IMR-90 (cell line): ENCODE measurements at regions not wholly inside any gene's neighbourhood (a gene's known extent, or its start where the extent isn't known, plus 50 kb on each side); places are given as distances from the start of the nearest gene placed in this dataset.
A peak's percentile ranks its signal among the peaks of the same experiment; 100 is the strongest.

Experiments
- ATAC-seq: fragments of 200-7000 bp; cut with Tn5 transposase; 2 replicates; pipeline ENCODE4 v1.9.1; 2020; ENCODE audit warnings: low read depth, mild to moderate bottlenecking, moderate library complexity
- BruUV-seq: library from RNA; stranded (reverse); fragments of 400-500 nt; replicated peaks from 2 replicates; lab custom pipeline; 2021; lab: Mats Ljungman, UMichigan
- CTCF ChIA-PET: fragments of 300-600 bp; formaldehyde crosslinking; extraction: SDS; loops from one replicate; lab custom pipeline; 2021; ENCODE audit warnings: antibody characterized with exemption; lab: Yijun Ruan, JAX
- POLR2A ChIA-PET: fragments of 300-600 bp; sonication (Branson Sonifier 250); formaldehyde crosslinking; loops from one replicate; lab custom pipeline; 2022; ENCODE audit warnings: antibody characterized with exemption; ENCODE audit not compliant: unreplicated experiment; lab: Charles Lee
- DNase-seq: peaks from one replicate; pipeline ENCODE4 v3.0.0; 2013
- H2AFZ ChIP-seq: replicated peaks from 2 replicates; pipeline ENCODE3; 2013; ENCODE audit warnings: low read length, mild to moderate bottlenecking; ENCODE audit not compliant: poor library complexity
- H2AK5ac ChIP-seq: 2 replicates; pipeline ENCODE4 v1.6.1; 2013; ENCODE audit warnings: low read depth, low read length, inconsistent platforms
- H2AK9ac ChIP-seq: replicated peaks from 2 replicates; pipeline ENCODE3; 2013; ENCODE audit warnings: mild to moderate bottlenecking, low read depth, low read length, moderate library complexity; ENCODE audit not compliant: poor library complexity
- H2BK120ac ChIP-seq: 2 replicates; pipeline ENCODE4 v1.6.1; 2013; ENCODE audit warnings: low read depth, low read length, inconsistent platforms
- H2BK15ac ChIP-seq: 3 replicates; pipeline ENCODE4 v1.6.1; 2013; ENCODE audit warnings: low read depth, low read length, inconsistent platforms
- H2BK20ac ChIP-seq: 2 replicates; pipeline ENCODE4 v1.6.1; 2013; ENCODE audit warnings: low read depth, mild to moderate bottlenecking, inconsistent platforms, low read length, moderate library complexity
- H2BK5ac ChIP-seq: 2 replicates; pipeline ENCODE4 v1.6.1; 2013; ENCODE audit warnings: mild to moderate bottlenecking, low read depth, low read length, inconsistent platforms; ENCODE audit not compliant: poor library complexity, severe bottlenecking
- H3K14ac ChIP-seq: replicated peaks from 2 replicates; pipeline ENCODE4 v1.6.1; 2013; ENCODE audit warnings: low read depth, low read length, inconsistent platforms
- H3K18ac ChIP-seq: 2 replicates; pipeline ENCODE4 v1.6.1; 2013; ENCODE audit warnings: low read depth, low read length, control low read depth
- H3K23ac ChIP-seq: 2 replicates; pipeline ENCODE4 v1.6.1; 2013; ENCODE audit warnings: low read depth, low read length, inconsistent platforms
- H3K27ac ChIP-seq: 2 replicates; pipeline ENCODE4 v1.5.1; 2013; ENCODE audit warnings: mild to moderate bottlenecking, control low read depth, low read length; ENCODE audit not compliant: insufficient read depth
- H3K27me3 ChIP-seq: 2 replicates; pipeline ENCODE4 v1.6.1; 2013; ENCODE audit warnings: low read length; ENCODE audit not compliant: control insufficient read depth, insufficient read depth
- H3K36me3 ChIP-seq: 2 replicates; pipeline ENCODE4 v1.6.1; 2013; ENCODE audit warnings: low read length, mixed read lengths; ENCODE audit not compliant: control insufficient read depth, insufficient read depth
- H3K4ac ChIP-seq: 2 replicates; pipeline ENCODE4 v1.6.1; 2013; ENCODE audit warnings: low read depth, low read length, inconsistent platforms
- H3K4me1 ChIP-seq: 2 replicates; pipeline ENCODE4 v1.6.1; 2013; ENCODE audit warnings: low read length, mixed read lengths; ENCODE audit not compliant: control insufficient read depth, insufficient read depth
- H3K4me2 ChIP-seq: 2 replicates; pipeline ENCODE4 v1.6.1; 2013; ENCODE audit warnings: low read depth, mild to moderate bottlenecking, control low read depth, low read length, moderate library complexity
- H3K4me3 ChIP-seq: 2 replicates; pipeline ENCODE4 v1.5.1; 2013; ENCODE audit warnings: low read depth, mild to moderate bottlenecking, control low read depth, low read length, moderate library complexity; ENCODE audit not compliant: insufficient read depth
- H3K56ac ChIP-seq: 2 replicates; pipeline ENCODE4 v1.6.1; 2013; ENCODE audit warnings: low read length, inconsistent platforms; ENCODE audit not compliant: insufficient read depth; ENCODE audit errors: extremely low read depth
- H3K79me1 ChIP-seq, 2 experiments: 2 replicates each; pipeline ENCODE4 v1.6.1; 2013; ENCODE audit warnings: low read length in 2 of 2, inconsistent platforms in 1 of 2, low read depth in 1 of 2
- H3K9ac ChIP-seq: 2 replicates; pipeline ENCODE4 v1.6.1; 2013; ENCODE audit warnings: low read depth, low read length, control low read depth
- H3K9me1 ChIP-seq: 2 replicates; pipeline ENCODE4 v1.6.1; 2013; ENCODE audit warnings: low read length, inconsistent platforms; ENCODE audit not compliant: insufficient read depth
- H3K9me3 ChIP-seq: 2 replicates; pipeline ENCODE4 v1.6.1; 2013; ENCODE audit warnings: low read length; ENCODE audit not compliant: control insufficient read depth, insufficient read depth
- H4K20me1 ChIP-seq: 2 replicates; pipeline ENCODE4 v1.6.1; 2013; ENCODE audit warnings: low read length, inconsistent platforms; ENCODE audit not compliant: insufficient read depth
- H4K5ac ChIP-seq: 2 replicates; pipeline ENCODE4 v1.6.1; 2013; ENCODE audit warnings: mild to moderate bottlenecking, low read depth, low read length, control low read depth
- H4K8ac ChIP-seq, 2 experiments: 2 replicates each; pipeline ENCODE4 v1.6.1; 2013; ENCODE audit warnings: low read depth in 2 of 2, low read length in 2 of 2, control low read depth in 1 of 2, inconsistent platforms in 1 of 2
- H4K91ac ChIP-seq: 2 replicates; pipeline ENCODE4 v1.6.1; 2013; ENCODE audit warnings: low read depth, low read length, inconsistent platforms; ENCODE audit not compliant: insufficient read depth
- BHLHE40 ChIP-seq: fragments of 150-350 bp; IDR thresholded peaks from 2 replicates; pipeline ENCODE4 v1.6.1; 2016; ENCODE audit warnings: mild to moderate bottlenecking, low read depth, low read length
- CEBPB ChIP-seq: IDR thresholded peaks from 2 replicates; pipeline ENCODE4 v1.6.1; 2012; ENCODE audit warnings: low read depth, low read length, improper control_type of control experiment
- CHD1 ChIP-seq: IDR thresholded peaks from 2 replicates; pipeline ENCODE4 v1.6.1; 2012; ENCODE audit warnings: low read depth, low read length, improper control_type of control experiment
- CTCF ChIP-seq: conservative IDR thresholded peaks from 2 replicates; pipeline ENCODE4 v1.5.1; 2012; ENCODE audit warnings: mild to moderate bottlenecking, low read depth, low read length, improper control_type of control experiment
- ELK1 ChIP-seq: fragments of 150-350 bp; IDR thresholded peaks from 2 replicates; pipeline ENCODE4 v1.6.1; 2016; ENCODE audit warnings: low read depth, mild to moderate bottlenecking, low read length, moderate library complexity, borderline replicate concordance
- FOS ChIP-seq: fragments of 150-350 bp; IDR thresholded peaks from 2 replicates; pipeline ENCODE4 v1.6.1; 2016; ENCODE audit warnings: low read depth, low read length
- MAFK ChIP-seq: IDR thresholded peaks from 2 replicates; pipeline ENCODE4 v1.6.1; 2012; ENCODE audit warnings: low read depth, low read length, improper control_type of control experiment
- MAZ ChIP-seq: IDR thresholded peaks from 2 replicates; pipeline ENCODE4 v1.6.1; 2012; ENCODE audit warnings: low read depth, mild to moderate bottlenecking, low read length, improper control_type of control experiment, moderate library complexity, borderline replicate concordance
- MXI1 ChIP-seq: IDR thresholded peaks from 2 replicates; pipeline ENCODE4 v1.6.1; 2012; ENCODE audit warnings: low read depth, mild to moderate bottlenecking, low read length, moderate library complexity, borderline replicate concordance
- NFE2L2 ChIP-seq: fragments of 150-350 bp; IDR thresholded peaks from 2 replicates; pipeline ENCODE4 v1.6.1; 2016; ENCODE audit warnings: low read depth, mild to moderate bottlenecking, low read length
- POLR2A ChIP-seq: IDR thresholded peaks from 2 replicates; pipeline ENCODE4 v1.6.1; 2012; ENCODE audit warnings: mild to moderate bottlenecking, low read depth, low read length
- RAD21 ChIP-seq: IDR thresholded peaks from 2 replicates; pipeline ENCODE4 v1.6.1; 2012; ENCODE audit warnings: low read length, improper control_type of control experiment
- RCOR1 ChIP-seq: IDR thresholded peaks from 2 replicates; pipeline ENCODE4 v1.6.1; 2012; ENCODE audit warnings: mild to moderate bottlenecking, low read length, improper control_type of control experiment; ENCODE audit not compliant: insufficient replicate concordance
- RFX5 ChIP-seq: IDR thresholded peaks from 2 replicates; pipeline ENCODE4 v1.8.0; 2012; ENCODE audit warnings: low read depth, mild to moderate bottlenecking, low read length, moderate library complexity
- SMC3 ChIP-seq: fragments of 150-350 bp; IDR thresholded peaks from 2 replicates; pipeline ENCODE4 v1.6.1; 2016; ENCODE audit warnings: low read depth, mild to moderate bottlenecking, antibody characterized with exemption, low read length, moderate library complexity
- USF2 ChIP-seq: fragments of 150-350 bp; IDR thresholded peaks from 2 replicates; pipeline ENCODE4 v1.6.1; 2017; ENCODE audit warnings: mild to moderate bottlenecking, antibody characterized with exemption, low read length, low read depth
- WGBS, 2 experiments: methylation state at CpG; one replicate each; pipeline versions ENCODE4 v1.1.5 to v1.1.7; 2013; ENCODE audit warnings: missing lambda C conversion rate in 2 of 2; ENCODE audit not compliant: insufficient read length in 1 of 2; ENCODE audit errors: extremely low coverage in 2 of 2; 5-methylcytosine and 5-hydroxymethylcytosine counted together
- dilution Hi-C: fragments of 300-500 bp; cut with HindIII; formaldehyde crosslinking; loops from one replicate; pipeline ENCODE4 v1.14.3; 2018; ENCODE audit warnings: low sequenced_read_pairs; ENCODE audit not compliant: unreplicated experiment
- in situ Hi-C: fragments of 300-500 bp; cut with MboI; formaldehyde crosslinking; loops from 3 replicates; pipeline ENCODE4 v1.14.3; 2019; ENCODE audit warnings: low sequenced_read_pairs, inconsistent platforms, mixed read lengths
- intact Hi-C: fragments of 100-400 bp; cut with micrococcal nuclease; formaldehyde crosslinking; loops from 2 replicates; pipeline ENCODE4 v1.10.0; 2022

GRCh38 chr5:54661111-54661510 lies 143.6 kb downstream of the SNX18 start:
- Histone ChIP-seq H2BK120ac (no peak overlapping the region), H4K20me1 (no peaks in the 10 kb centered on the region), H2BK15ac (no peak overlapping the region), H3K79me1 (peaks cover 0 to 17% of the 10 kb centered on the region in 2 experiments; a peak in 2 of 4 replicates), H3K27me3 (no peaks in the 10 kb centered on the region), H3K18ac (no peak overlapping the region), H3K36me3 (no peaks in the 10 kb centered on the region), H3K9me1 (peaks cover 14% of the 10 kb centered on the region), H3K9ac (no peak overlapping the region), H3K4me3 (no peak overlapping the region), H2BK20ac (no peak overlapping the region; the same call in 1 of the 2 replicates), H3K9me3 (no peaks in the 10 kb centered on the region), H3K14ac (no peak overlapping the region), H3K23ac (no peak overlapping the region), H2AK5ac (peak overlapping the region; percentile 41; the same call in 1 of the 2 replicates), H3K4me2 (no peak overlapping the region), H2AFZ (no peak overlapping the region), H3K56ac (no peak overlapping the region), H2AK9ac (no peak overlapping the region), H4K5ac (no peak overlapping the region), H4K8ac (no peak overlapping the region), H3K27ac (no peak overlapping the region), H2BK5ac (no peak overlapping the region), H3K4me1 (peaks cover 20% of the 10 kb centered on the region), H4K91ac (no peak overlapping the region), H3K4ac (no peak overlapping the region)
- dilution Hi-C loops (no loop called here), intact Hi-C loops (loop anchor here (10.0 kb wide), 1 partner anchor 184 kb away; no protein-coding TSS in a partner anchor), in situ Hi-C loops (no loop called here)
- CTCF ChIA-PET = no interaction called here
- WGBS, 2 experiments = no CpG with 5 or more reads among the region's 6 CpGs
- TF ChIP-seq BHLHE40 = no peak
- no peak for TF ChIP-seq NFE2L2
- no peak for TF ChIP-seq RCOR1
- no peak for TF ChIP-seq MAZ
- no peak for TF ChIP-seq USF2
- no peak for TF ChIP-seq ELK1
- no peak for TF ChIP-seq POLR2A
- TF ChIP-seq MXI1 = no peak
- TF ChIP-seq FOS = no peak
- no peak for TF ChIP-seq CEBPB
- no peak for TF ChIP-seq RAD21
- no peak for TF ChIP-seq CTCF
- no peak for TF ChIP-seq CHD1
- TF ChIP-seq MAFK = no peak
- TF ChIP-seq RFX5 = no peak
- no peak for TF ChIP-seq SMC3
- ATAC-seq = no peak
- POLR2A ChIA-PET = no interaction called here
- BruUV-seq = no TSS peak
- no peak for DNase-seq
